Neutrophil (primary cell): ENCODE measurements at regions not wholly inside any gene's neighbourhood (a gene's known extent, or its start where the extent isn't known, plus 50 kb on each side); places are given as distances from the start of the nearest gene placed in this dataset.
"Not testable (repeated sequence)": the region's sequence is repeated elsewhere in the genome, so short reads cannot be mapped to it uniquely, and the experiment has no call there.

Experiments
- H3K27ac ChIP-seq: fragments of 200-600 bp; sonication (generic); 2 replicates; pipeline ENCODE4 v1.5.1; 2016; ENCODE audit warnings: mild to moderate bottlenecking, moderate library complexity
- H3K27me3 ChIP-seq: fragments of 200-600 bp; sonication (generic); 2 replicates; pipeline ENCODE4 v1.6.0; 2016; ENCODE audit warnings: mild to moderate bottlenecking
- H3K36me3 ChIP-seq: fragments of 200-600 bp; sonication (generic); 2 replicates; pipeline ENCODE4 v1.5.1; 2017
- H3K4me1 ChIP-seq, 2 experiments: fragments of 200-600 bp in 1 of 2; sonication (generic) in 1 of 2; 1 replicate in 1 of 2; 2 replicates in 1 of 2; pipeline versions ENCODE4 v1.5.1 to v1.6.1; 2013 to 2016; ENCODE audit warnings: low read depth in 1 of 2, low read length in 1 of 2, mild to moderate bottlenecking in 1 of 2, moderate library complexity in 1 of 2; ENCODE audit not compliant: control insufficient read depth in 1 of 2, insufficient read depth in 1 of 2
- H3K4me3 ChIP-seq, 2 experiments: fragments of 200-600 bp in 1 of 2; sonication (generic) in 1 of 2; 1 replicate in 1 of 2; 2 replicates in 1 of 2; pipeline ENCODE4 v1.5.1; 2013 to 2016; ENCODE audit warnings: low read depth in 1 of 2, low read length in 1 of 2, mild to moderate bottlenecking in 1 of 2, moderate library complexity in 1 of 2
- H3K9me3 ChIP-seq: fragments of 200-600 bp; sonication (generic); 2 replicates; pipeline ENCODE4 v1.5.1; 2016
- CTCF ChIP-seq: fragments of 200-600 bp; sonication (generic); IDR thresholded peaks from 2 replicates; pipeline ENCODE4 v1.5.1; 2016; ENCODE audit warnings: antibody characterized with exemption

GRCh38 chr20:53734006-53734688, 140.5 kb upstream of the ZNF217 start:
- peaks cover 22 to 26% of the 10 kb centered on the region in 2 experiments for H3K4me1 ChIP-seq

GRCh38 chr20:53731595-53731994, 138.0 kb upstream of the ZNF217 start:
- peaks cover 13% of the 10 kb centered on the region in 2 experiments for H3K4me1 ChIP-seq
- TF ChIP-seq CTCF: no peak
- H3K27ac ChIP-seq: no peak overlapping the region
- H3K9me3 ChIP-seq: no peaks in the 10 kb centered on the region
- no peak overlapping the region for H3K4me3 ChIP-seq
- H3K36me3 ChIP-seq: no peaks in the 10 kb centered on the region
- H3K27me3 ChIP-seq: no peaks in the 10 kb centered on the region

More at GRCh38 chr20:53734006-53734688, 140.5 kb upstream of the ZNF217 start:
- Histone ChIP-seq H3K27ac (no peak overlapping the region), H3K27me3 (no peaks in the 10 kb centered on the region), H3K36me3 (no peaks in the 10 kb centered on the region), H3K4me3 (no peak overlapping the region), H3K9me3 (no peaks in the 10 kb centered on the region)
- no peak for TF ChIP-seq CTCF

GRCh38 chr20:53728359-53728758, 134.7 kb upstream of the ZNF217 start:
- Histone ChIP-seq H3K27me3 (no peaks in the 10 kb centered on the region), H3K4me1 (peaks cover 9% of the 10 kb centered on the region in 2 experiments), H3K4me3 (no peak overlapping the region), H3K36me3 (no peaks in the 10 kb centered on the region), H3K27ac (no peak overlapping the region), H3K9me3 (no peaks in the 10 kb centered on the region)
- no peak for TF ChIP-seq CTCF

GRCh38 chr20:53727239-53727638, 133.6 kb upstream of the ZNF217 start:
- H3K27me3 ChIP-seq, H3K4me1 ChIP-seq, H3K36me3 ChIP-seq, H3K4me3 ChIP-seq, H3K9me3 ChIP-seq, H3K27ac ChIP-seq: not testable (repeated sequence)

GRCh38 chr20:53725575-53725970, 131.9 kb upstream of the ZNF217 start:
- no peak for TF ChIP-seq CTCF
- H3K4me3 ChIP-seq: no peak overlapping the region

GRCh38 chr20:53723621-53724020, 130.0 kb upstream of the ZNF217 start:
- peaks cover 9 to 11% of the 10 kb centered on the region in 2 experiments for H3K4me1 ChIP-seq
- H3K27ac ChIP-seq: no peak overlapping the region
- no peaks in the 10 kb centered on the region for H3K9me3 ChIP-seq
- no peaks in the 10 kb centered on the region for H3K36me3 ChIP-seq
- no peaks in the 10 kb centered on the region for H3K27me3 ChIP-seq
- H3K4me3 ChIP-seq: no peak overlapping the region
- no peak for TF ChIP-seq CTCF

More at GRCh38 chr20:53725575-53725970, 131.9 kb upstream of the ZNF217 start:
- H3K9me3 ChIP-seq: no peaks in the 10 kb centered on the region
- peak overlapping the region; percentile 28 for H3K27ac ChIP-seq
- no peaks in the 10 kb centered on the region for H3K27me3 ChIP-seq
- no peaks in the 10 kb centered on the region for H3K36me3 ChIP-seq
- peaks cover 9% of the 10 kb centered on the region in 2 experiments for H3K4me1 ChIP-seq
